Activated CD4-positive, alpha-beta memory T cell treated with anti-CD3 and anti-CD28 coated beads for 36 hours (primary cell): ENCODE measurements at regions not wholly inside any gene's neighbourhood (a gene's known extent, or its start where the extent isn't known, plus 50 kb on each side); places are given as distances from the start of the nearest gene placed in this dataset.
"Not testable (repeated sequence)": the region's sequence is repeated elsewhere in the genome, so short reads cannot be mapped to it uniquely, and the experiment has no call there.

Experiments used
- CTCF ChIA-PET: fragments of 350-600 bp; sonication (Branson Sonifier 250); formaldehyde crosslinking; loops from one replicate; lab custom pipeline; 2021; ENCODE audit warnings: antibody characterized with exemption, inconsistent platforms; lab: Charles Lee
- POLR2A ChIA-PET: fragments of 350-600 bp; sonication (Branson Sonifier 250); formaldehyde crosslinking; loops from one replicate; lab custom pipeline; 2021; ENCODE audit warnings: antibody characterized with exemption; lab: Charles Lee
- DNase-seq: peaks from one replicate; pipeline ENCODE4 v3.0.0-alpha.2; 2020
- H3K27ac Mint-ChIP-seq: one replicate; pipeline ENCODE4 v1.8.0; 2021; ENCODE audit warnings: mixed read lengths
- H3K27me3 Mint-ChIP-seq: one replicate; pipeline ENCODE4 v1.8.0; 2021; ENCODE audit warnings: mixed read lengths
- H3K36me3 Mint-ChIP-seq: one replicate; pipeline ENCODE4 v1.8.0; 2021; ENCODE audit warnings: mixed read lengths
- H3K4me1 Mint-ChIP-seq: one replicate; pipeline ENCODE4 v1.8.0; 2021; ENCODE audit warnings: low read depth, mixed read lengths
- H3K4me3 Mint-ChIP-seq: one replicate; pipeline ENCODE4 v1.8.0; 2021; ENCODE audit warnings: mild to moderate bottlenecking, mixed read lengths
- H3K9me3 Mint-ChIP-seq: one replicate; pipeline ENCODE4 v1.8.0; 2021; ENCODE audit warnings: mixed read lengths
- intact Hi-C: fragments of 100-400 bp; cut with micrococcal nuclease; formaldehyde crosslinking; loops from one replicate; pipeline ENCODE4 v1.15.1; 2023

DNA sequence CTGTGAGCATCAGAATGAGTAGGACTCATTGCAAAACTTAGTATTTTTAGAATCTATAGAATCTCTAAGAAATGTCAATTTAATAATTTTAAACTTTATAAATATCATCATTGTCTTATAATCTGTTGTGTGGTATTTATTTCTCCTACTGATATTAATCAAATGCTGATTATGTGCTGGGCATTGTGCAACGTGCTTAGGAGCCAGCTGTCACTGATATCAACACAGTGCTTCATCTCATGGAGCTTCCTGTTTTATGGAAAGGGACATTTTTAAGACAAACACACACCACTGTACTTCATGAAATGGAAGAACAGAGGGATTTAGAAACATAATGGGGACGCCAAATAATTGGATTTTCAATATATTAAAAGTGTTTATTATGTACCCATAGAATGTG lies 737.9 kb upstream of the TMPRSS15 start:
- Mint-ChIP-seq H3K36me3 (no peaks in the 10 kb centered on the region), H3K4me3 (no peak overlapping the region), H3K27me3 (no peaks in the 10 kb centered on the region), H3K9me3 (peaks cover 11% of the 10 kb centered on the region), H3K4me1 (no peaks in the 10 kb centered on the region), H3K27ac (no peak overlapping the region)
- ChIA-PET POLR2A (no interaction called here), CTCF (no interaction called here)
- no peak for DNase-seq
- intact Hi-C loops, result no loop called here

DNA sequence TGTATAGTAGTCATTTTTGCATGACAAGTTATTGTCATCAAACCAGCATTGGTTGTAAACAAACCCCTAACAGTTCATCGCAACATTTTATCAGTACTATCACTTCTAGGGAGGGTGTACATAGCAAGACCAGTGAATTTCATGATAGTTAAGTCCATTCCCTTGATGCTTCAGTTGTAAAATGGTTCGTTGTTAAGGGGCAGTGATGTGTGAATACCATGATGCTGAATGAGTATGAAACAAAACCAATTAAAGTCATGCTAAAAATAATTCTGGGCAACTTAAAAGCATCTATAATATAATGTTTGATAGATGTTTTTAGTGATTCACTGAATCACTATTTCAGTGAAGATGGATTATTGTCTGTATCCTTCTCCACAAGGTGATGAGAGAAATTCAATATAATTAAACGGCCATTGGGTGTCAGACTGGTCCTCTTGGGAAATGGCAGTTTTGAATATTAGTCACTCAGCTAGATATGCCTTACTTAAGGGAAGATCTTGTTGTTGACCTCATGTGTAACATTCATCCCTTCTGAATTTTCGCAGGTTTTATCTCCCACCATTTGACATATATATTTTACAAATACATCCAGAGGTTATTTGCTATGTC lies 742.2 kb upstream of the TMPRSS15 start:
- H3K36me3 Mint-ChIP-seq, result no peaks in the 10 kb centered on the region
- DNase-seq, result no peak
- CTCF ChIA-PET, result no interaction called here
- POLR2A ChIA-PET, result no interaction called here
- no peak overlapping the region for H3K4me3 Mint-ChIP-seq
- H3K9me3 Mint-ChIP-seq, result peaks cover 28% of the 10 kb centered on the region
- no peaks in the 10 kb centered on the region for H3K27me3 Mint-ChIP-seq
- intact Hi-C loops, result no loop called here
- no peaks in the 10 kb centered on the region for H3K4me1 Mint-ChIP-seq
- no peak overlapping the region for H3K27ac Mint-ChIP-seq

DNA sequence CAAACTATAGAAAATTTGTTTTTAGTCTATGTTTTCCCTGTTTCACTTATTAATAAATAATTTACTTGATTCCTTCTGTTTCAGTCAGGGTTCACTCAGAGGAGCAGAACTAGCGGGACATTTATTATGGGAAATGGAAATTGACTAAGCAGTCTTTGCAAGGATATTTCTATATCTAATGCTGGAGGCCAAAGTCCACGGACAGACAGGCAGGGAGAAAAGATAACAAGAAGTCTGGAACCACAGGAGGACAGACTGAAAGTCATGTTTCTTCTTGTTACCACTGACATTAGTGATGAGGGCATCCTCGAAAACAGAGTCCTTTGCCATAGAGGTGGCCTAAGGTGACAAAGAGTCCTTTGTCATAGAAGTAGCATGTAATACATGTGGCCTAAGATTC lies 744.5 kb upstream of the TMPRSS15 start:
- H3K27me3 Mint-ChIP-seq, result no peaks in the 10 kb centered on the region

DNA sequence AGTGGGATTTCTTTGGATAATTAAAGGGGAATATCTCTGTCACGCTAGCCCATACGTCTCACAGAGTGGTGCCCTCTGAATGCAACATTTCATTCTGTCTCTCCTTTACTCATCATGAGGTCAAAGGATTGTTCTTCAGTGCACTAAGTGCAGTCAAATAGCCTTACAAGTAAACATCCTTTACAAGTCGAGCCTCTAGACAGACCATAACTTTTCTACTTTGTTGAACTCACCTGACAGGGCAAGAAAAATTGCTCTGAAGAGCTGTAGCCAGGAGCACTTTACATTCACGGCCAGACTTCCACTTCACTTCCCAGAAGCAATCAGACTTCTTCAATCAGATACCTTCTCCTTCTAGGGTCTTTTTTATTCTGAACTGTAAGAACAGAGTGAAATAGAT lies 768.0 kb upstream of the TMPRSS15 start:
- ChIA-PET CTCF (no interaction called here), POLR2A (no interaction called here)
- no peaks in the 10 kb centered on the region for H3K4me1 Mint-ChIP-seq
- intact Hi-C loops, result no loop called here
- H3K36me3 Mint-ChIP-seq, result no peaks in the 10 kb centered on the region
- H3K9me3 Mint-ChIP-seq, result peaks cover 13% of the 10 kb centered on the region
- no peak for DNase-seq
- H3K27ac Mint-ChIP-seq, result no peak overlapping the region
- no peak overlapping the region for H3K4me3 Mint-ChIP-seq
- no peaks in the 10 kb centered on the region for H3K27me3 Mint-ChIP-seq

More for the DNA sequence above, 744.5 kb upstream of the TMPRSS15 start:
- Mint-ChIP-seq H3K27ac (no peak overlapping the region), H3K4me3 (no peak overlapping the region), H3K36me3 (no peaks in the 10 kb centered on the region), H3K4me1 (no peaks in the 10 kb centered on the region), H3K9me3 (peaks cover 24% of the 10 kb centered on the region)
- intact Hi-C loops, result no loop called here
- CTCF ChIA-PET, result no interaction called here
- no peak for DNase-seq
- POLR2A ChIA-PET, result no interaction called here

DNA sequence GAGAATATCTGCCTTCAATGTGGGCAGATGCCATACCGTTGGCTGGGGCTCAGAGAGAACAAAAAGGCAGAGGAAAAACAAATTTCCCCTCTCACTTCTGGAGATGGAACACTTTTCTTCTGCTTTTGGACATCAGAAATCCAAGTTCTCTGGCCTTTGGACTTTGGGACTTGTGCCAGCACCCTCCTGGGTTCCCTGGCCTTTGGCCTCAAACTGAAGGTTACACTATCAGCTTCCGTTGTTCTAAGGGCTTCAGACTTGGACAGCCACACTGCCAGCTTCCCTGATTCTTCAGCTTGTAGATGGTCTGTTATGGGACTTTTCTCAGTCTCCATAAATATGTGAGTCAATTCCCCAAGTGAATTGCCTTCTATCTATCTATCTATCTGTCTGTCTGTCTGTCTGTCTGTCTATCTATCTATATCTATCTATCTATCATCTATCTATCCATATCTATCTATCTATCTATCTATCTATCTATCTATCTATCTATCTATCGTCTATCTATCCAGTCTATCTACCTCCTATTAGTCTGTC lies 778.1 kb upstream of the TMPRSS15 start:
- Mint-ChIP-seq H3K27ac (no peak overlapping the region), H3K36me3 (no peaks in the 10 kb centered on the region), H3K4me1 (no peaks in the 10 kb centered on the region), H3K9me3 (peaks cover 15% of the 10 kb centered on the region), H3K4me3 (no peak overlapping the region), H3K27me3 (no peaks in the 10 kb centered on the region)
- DNase-seq, result no peak
- intact Hi-C loops, result no loop called here
- ChIA-PET CTCF (no interaction called here), POLR2A (no interaction called here)

DNA sequence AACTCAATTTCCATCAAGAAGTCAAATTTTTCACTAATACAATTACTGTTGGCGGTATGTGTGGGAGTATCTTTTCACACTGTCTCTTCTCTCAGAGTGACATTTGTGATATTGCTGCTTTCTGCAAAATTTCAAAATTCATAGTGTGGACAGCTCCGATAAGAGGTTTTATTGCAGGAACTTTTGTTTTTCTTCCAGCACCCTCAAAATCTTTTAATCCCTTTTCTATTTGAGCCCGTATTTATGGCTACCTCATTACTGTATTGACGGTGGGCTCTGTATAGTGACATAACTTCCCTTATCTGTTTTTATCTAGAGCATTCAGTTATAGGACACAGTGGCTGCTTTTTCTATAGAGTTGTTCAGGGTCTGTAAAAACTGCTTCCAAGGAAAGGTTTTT lies 794.4 kb upstream of the TMPRSS15 start:
- ChIA-PET POLR2A (no interaction called here), CTCF (no interaction called here)
- no peaks in the 10 kb centered on the region for H3K36me3 Mint-ChIP-seq
- no peak overlapping the region for H3K4me3 Mint-ChIP-seq
- no peak overlapping the region for H3K27ac Mint-ChIP-seq
- H3K9me3 Mint-ChIP-seq, result peaks cover 3% of the 10 kb centered on the region
- DNase-seq, result no peak
- H3K27me3 Mint-ChIP-seq, result no peaks in the 10 kb centered on the region
- intact Hi-C loops, result no loop called here
- no peaks in the 10 kb centered on the region for H3K4me1 Mint-ChIP-seq

DNA sequence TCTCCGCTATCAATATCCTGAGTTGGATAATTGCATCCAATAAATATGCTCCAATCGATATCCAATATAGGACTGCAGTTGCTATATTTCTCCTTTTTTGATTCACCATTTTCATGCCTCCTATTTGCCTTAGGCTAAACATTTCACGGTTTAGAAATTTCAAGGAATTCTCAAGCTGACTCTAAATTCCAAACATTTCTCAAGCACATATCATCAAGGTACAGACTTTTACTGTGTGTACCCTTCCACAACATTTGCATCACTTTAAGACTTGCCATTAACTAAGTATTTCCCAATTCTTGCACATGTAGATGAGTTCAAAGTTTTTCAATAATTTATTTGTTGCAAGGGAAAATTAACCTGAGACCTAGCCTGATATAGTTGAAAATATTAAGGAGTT lies 795.2 kb upstream of the TMPRSS15 start:
- no peak for DNase-seq
- no peaks in the 10 kb centered on the region for H3K36me3 Mint-ChIP-seq
- CTCF ChIA-PET, result no interaction called here
- intact Hi-C loops, result no loop called here
- H3K4me3 Mint-ChIP-seq, result no peak overlapping the region
- H3K4me1 Mint-ChIP-seq, result no peaks in the 10 kb centered on the region
- no peak overlapping the region for H3K27ac Mint-ChIP-seq
- POLR2A ChIA-PET, result no interaction called here
- no peaks in the 10 kb centered on the region for H3K27me3 Mint-ChIP-seq
- peaks cover 3% of the 10 kb centered on the region for H3K9me3 Mint-ChIP-seq

DNA sequence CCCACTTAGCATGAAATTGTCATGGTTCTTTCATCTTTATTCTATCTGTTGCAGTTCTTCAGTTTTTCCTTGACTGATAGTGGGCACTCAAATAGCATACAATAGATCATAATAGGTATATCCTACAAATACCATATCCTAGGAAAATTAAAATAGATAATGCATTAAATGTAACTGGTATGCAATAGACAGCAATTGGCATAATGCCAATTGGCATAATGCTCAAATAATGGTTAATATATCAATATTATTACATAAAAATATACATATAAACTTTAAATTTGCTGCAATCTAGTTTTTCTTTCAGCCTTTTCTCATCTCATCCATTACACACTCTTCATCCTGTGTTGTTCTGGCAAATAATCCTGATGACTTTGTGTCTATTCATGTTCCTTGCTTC lies 814.6 kb upstream of the TMPRSS15 start:
- DNase-seq, result no peak
- CTCF ChIA-PET, result no interaction called here
- POLR2A ChIA-PET, result no interaction called here
- no peak overlapping the region for H3K4me3 Mint-ChIP-seq
- H3K9me3 Mint-ChIP-seq, result peaks cover 8% of the 10 kb centered on the region
- H3K27me3 Mint-ChIP-seq, result no peaks in the 10 kb centered on the region
- no peak overlapping the region for H3K27ac Mint-ChIP-seq
- intact Hi-C loops, result no loop called here
- H3K36me3 Mint-ChIP-seq, result no peaks in the 10 kb centered on the region
- no peaks in the 10 kb centered on the region for H3K4me1 Mint-ChIP-seq

DNA sequence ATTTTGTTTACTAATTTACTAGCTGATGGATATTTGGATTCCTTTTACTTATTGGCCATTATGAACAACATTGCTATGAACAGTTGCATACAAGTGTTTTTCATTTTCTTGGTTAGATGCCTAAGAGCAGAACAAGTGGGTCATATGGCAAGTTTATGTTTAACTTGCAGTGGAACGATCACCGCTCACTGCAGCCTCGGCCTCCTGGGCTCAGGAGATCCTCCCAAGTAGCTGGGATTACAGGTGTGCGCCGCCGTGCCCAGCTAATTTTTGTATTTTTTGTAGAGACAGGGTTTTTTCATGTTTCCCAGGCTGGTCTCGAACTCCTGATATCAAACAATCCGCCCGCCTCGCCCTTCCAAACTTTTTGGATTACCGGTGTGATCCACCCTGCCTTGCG lies 820.5 kb upstream of the TMPRSS15 start:
- Mint-ChIP-seq H3K27me3 (no peaks in the 10 kb centered on the region), H3K4me1 (no peaks in the 10 kb centered on the region), H3K4me3 (no peak overlapping the region), H3K36me3 (no peaks in the 10 kb centered on the region), H3K27ac (no peak overlapping the region), H3K9me3 (peaks cover 6% of the 10 kb centered on the region)
- ChIA-PET POLR2A (no interaction called here), CTCF (no interaction called here)
- DNase-seq, result no peak
- intact Hi-C loops, result no loop called here

DNA sequence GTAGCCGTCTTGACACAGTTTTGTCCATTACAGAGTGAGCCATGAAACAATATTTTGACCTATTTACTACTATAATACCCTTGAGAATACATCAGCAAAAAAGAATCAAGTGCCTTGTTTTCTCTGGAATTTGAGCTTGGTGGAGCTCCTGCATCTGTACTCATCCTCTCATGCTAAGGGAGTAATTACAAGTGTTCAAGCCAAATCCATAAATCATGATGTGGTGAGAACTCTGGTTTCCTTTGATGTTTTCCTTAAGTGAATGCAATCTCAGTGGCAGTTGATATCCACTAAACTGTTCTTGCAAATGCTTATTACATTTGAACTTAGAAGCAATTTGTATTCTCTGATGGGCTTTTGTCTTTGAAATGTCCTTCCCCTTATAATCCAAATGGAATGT lies 824.6 kb upstream of the TMPRSS15 start:
- Mint-ChIP-seq H3K27ac (no peak overlapping the region), H3K4me1 (no peaks in the 10 kb centered on the region), H3K9me3 (peaks cover 9% of the 10 kb centered on the region), H3K36me3 (no peaks in the 10 kb centered on the region), H3K4me3 (no peak overlapping the region), H3K27me3 (no peaks in the 10 kb centered on the region)
- ChIA-PET CTCF (no interaction called here), POLR2A (no interaction called here)
- no peak for DNase-seq
- intact Hi-C loops, result no loop called here

DNA sequence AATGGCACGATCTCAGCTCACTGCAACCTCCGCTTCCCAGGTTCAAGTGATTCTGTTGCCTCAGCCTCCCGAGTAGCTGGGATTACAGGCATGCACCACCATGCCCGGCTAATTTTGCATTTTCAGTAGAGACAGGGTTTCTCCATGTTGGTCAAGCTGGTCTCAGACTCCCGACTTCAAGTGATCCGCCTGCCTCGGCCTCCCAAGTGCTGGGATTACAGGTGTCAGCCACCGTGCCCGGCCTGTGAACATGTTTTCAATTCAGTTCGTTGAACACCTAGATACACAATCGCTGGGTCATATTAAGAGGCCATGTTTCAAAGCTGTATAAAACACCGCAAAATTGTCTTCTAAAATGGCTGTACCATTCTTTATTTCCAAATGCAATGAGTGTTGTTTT lies 830.3 kb upstream of the TMPRSS15 start:
- H3K27ac Mint-ChIP-seq, intact Hi-C loops, H3K4me3 Mint-ChIP-seq, H3K4me1 Mint-ChIP-seq, H3K27me3 Mint-ChIP-seq, H3K36me3 Mint-ChIP-seq, DNase-seq, CTCF ChIA-PET: not testable (repeated sequence)
- POLR2A ChIA-PET, result interaction anchor here (0.6 kb wide), 1 partner anchor 1329 kb away, joined by 3 read pairs; no protein-coding TSS in a partner anchor
- H3K9me3 Mint-ChIP-seq, result peaks cover 24% of the 10 kb centered on the region

DNA sequence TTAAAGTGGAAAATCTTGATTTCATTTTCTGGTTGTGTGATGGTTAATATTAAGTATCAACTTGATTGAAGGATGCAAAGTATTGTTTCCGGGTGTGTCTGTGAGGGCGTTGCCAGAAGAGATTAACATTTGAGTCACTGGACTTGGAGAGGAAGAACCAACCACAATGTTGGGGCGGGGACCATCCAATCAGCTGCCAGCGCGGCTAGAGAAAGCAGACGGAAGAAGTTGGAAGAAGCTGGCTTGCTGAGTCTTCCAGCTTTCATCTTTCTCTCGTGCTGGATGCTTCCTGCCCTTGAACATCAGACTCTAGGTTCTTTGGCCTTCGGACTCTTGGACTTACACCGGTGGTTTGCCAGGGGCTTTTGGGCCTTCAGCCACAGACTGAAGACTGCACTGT lies 832.6 kb upstream of the TMPRSS15 start:
- CTCF ChIA-PET, result interaction anchor here (1.4 kb wide), 1 partner anchor 7 kb away, joined by 3 read pairs; no protein-coding TSS in a partner anchor
- H3K36me3 Mint-ChIP-seq, result no peaks in the 10 kb centered on the region
- H3K4me1 Mint-ChIP-seq, result no peaks in the 10 kb centered on the region
- H3K27me3 Mint-ChIP-seq, result no peaks in the 10 kb centered on the region
- intact Hi-C loops, result no loop called here
- no peak overlapping the region for H3K4me3 Mint-ChIP-seq
- no peak for DNase-seq
- H3K9me3 Mint-ChIP-seq, result peaks cover 24% of the 10 kb centered on the region
- H3K27ac Mint-ChIP-seq, result no peak overlapping the region
- POLR2A ChIA-PET, result no interaction called here

DNA sequence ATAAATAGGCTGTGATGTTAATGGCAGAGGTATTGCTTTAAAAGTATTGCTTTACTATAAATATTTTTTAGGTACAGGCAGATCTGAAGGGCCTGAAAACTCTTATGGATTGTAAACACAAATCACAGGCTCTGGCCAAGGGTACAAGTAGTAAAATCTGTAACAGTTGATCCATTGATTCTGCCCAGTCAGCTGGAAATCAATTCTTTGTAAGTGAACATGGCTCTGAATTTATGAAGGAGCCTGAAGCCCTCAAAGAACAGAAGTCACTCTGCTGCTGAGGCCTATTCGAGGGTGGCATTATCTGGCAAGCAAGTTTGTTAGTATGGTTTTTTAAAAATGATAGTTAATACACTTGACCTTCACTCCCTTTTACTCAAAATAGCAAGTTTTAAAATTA lies 834.0 kb upstream of the TMPRSS15 start:
- Mint-ChIP-seq H3K4me1 (no peaks in the 10 kb centered on the region), H3K9me3 (peaks cover 21% of the 10 kb centered on the region), H3K4me3 (no peak overlapping the region), H3K27me3 (no peaks in the 10 kb centered on the region), H3K36me3 (no peaks in the 10 kb centered on the region), H3K27ac (no peak overlapping the region)
- ChIA-PET CTCF (no interaction called here), POLR2A (no interaction called here)
- intact Hi-C loops, result no loop called here
- no peak for DNase-seq
